ENCODE measurements at regions not wholly inside any gene's neighbourhood (a gene's known extent, or its start where the extent isn't known, plus 50 kb on each side); places are given as distances from the start of the nearest gene placed in this dataset.

- no peaks in the 10 kb centered on the region for H3K36me3 ChIP-seq (ENCODE audit: insufficient read depth, low read length)
- H3F3A ChIP-seq (ENCODE audit: insufficient read depth, low read length), result no peaks in the 10 kb centered on the region
- H3K27me3 ChIP-seq (ENCODE audit: insufficient read depth, low read length), result no peaks in the 10 kb centered on the region
- no peaks in the 10 kb centered on the region for H3K4me1 ChIP-seq (ENCODE audit: insufficient read depth, low read length, severe bottlenecking)
- TF ChIP-seq, protein P1, sequence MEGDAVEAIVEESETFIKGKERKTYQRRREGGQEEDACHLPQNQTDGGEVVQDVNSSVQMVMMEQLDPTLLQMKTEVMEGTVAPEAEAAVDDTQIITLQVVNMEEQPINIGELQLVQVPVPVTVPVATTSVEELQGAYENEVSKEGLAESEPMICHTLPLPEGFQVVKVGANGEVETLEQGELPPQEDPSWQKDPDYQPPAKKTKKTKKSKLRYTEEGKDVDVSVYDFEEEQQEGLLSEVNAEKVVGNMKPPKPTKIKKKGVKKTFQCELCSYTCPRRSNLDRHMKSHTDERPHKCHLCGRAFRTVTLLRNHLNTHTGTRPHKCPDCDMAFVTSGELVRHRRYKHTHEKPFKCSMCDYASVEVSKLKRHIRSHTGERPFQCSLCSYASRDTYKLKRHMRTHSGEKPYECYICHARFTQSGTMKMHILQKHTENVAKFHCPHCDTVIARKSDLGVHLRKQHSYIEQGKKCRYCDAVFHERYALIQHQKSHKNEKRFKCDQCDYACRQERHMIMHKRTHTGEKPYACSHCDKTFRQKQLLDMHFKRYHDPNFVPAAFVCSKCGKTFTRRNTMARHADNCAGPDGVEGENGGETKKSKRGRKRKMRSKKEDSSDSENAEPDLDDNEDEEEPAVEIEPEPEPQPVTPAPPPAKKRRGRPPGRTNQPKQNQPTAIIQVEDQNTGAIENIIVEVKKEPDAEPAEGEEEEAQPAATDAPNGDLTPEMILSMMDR (IDR thresholded peaks at IDR 0.05; ENCODE audit: low read length), result no peak
- TF ChIP-seq EZH2 (IDR thresholded peaks at IDR 0.05; ENCODE audit: borderline replicate concordance, low read length), result no peak
- no peaks in the 10 kb centered on the region for H4K20me1 ChIP-seq (ENCODE audit: insufficient read depth, low read length)
- H3K4me2 ChIP-seq (ENCODE audit: low read length), result no peak overlapping the region
- H2AFZ ChIP-seq (ENCODE audit: low read length), result no peak overlapping the region
- no peaks in the 10 kb centered on the region for H3K79me2 ChIP-seq (ENCODE audit: insufficient read depth, low read length)
- no peaks in the 10 kb centered on the region for H3K9me2 ChIP-seq (ENCODE audit: low read depth, low read length)
- no peaks in the 10 kb centered on the region for H3K9me3 ChIP-seq (ENCODE audit: low read length)
- no peak overlapping the region for H3K9ac ChIP-seq (ENCODE audit: low read length)
- H3K27ac ChIP-seq (ENCODE audit: low read depth, low read length, poor library complexity, severe bottlenecking), result no peak overlapping the region
- no peak overlapping the region for H3K4me3 ChIP-seq (ENCODE audit: low read depth, low read length, poor library complexity, severe bottlenecking)
These were observed 68.2 kb upstream of the STC2 start for GRCh38 chr5:173396311-173396993.

GRCh38 chr5:173395933-173396308, 67.7 kb upstream of the STC2 start:
- TF ChIP-seq EZH2 (IDR thresholded peaks at IDR 0.05; ENCODE audit: borderline replicate concordance, low read length), result no peak
- TF ChIP-seq, protein P1 (IDR thresholded peaks at IDR 0.05; ENCODE audit: low read length), result no peak
- Histone ChIP-seq H3K4me1 (ENCODE audit: insufficient read depth, low read length, severe bottlenecking) (no peaks in the 10 kb centered on the region), H3K9me3 (ENCODE audit: low read length) (no peaks in the 10 kb centered on the region), H3K27me3 (ENCODE audit: insufficient read depth, low read length) (no peaks in the 10 kb centered on the region), H4K20me1 (ENCODE audit: insufficient read depth, low read length) (no peaks in the 10 kb centered on the region), H3K4me2 (ENCODE audit: low read length) (no peak overlapping the region), H2AFZ (ENCODE audit: low read length) (no peak overlapping the region), H3K9me2 (ENCODE audit: low read depth, low read length) (no peaks in the 10 kb centered on the region), H3K36me3 (ENCODE audit: insufficient read depth, low read length) (no peaks in the 10 kb centered on the region), H3K79me2 (ENCODE audit: insufficient read depth, low read length) (no peaks in the 10 kb centered on the region), H3F3A (ENCODE audit: insufficient read depth, low read length) (no peaks in the 10 kb centered on the region), H3K4me3 (ENCODE audit: low read depth, low read length, poor library complexity, severe bottlenecking) (no peak overlapping the region), H3K27ac (ENCODE audit: low read depth, low read length, poor library complexity, severe bottlenecking) (no peak overlapping the region), H3K9ac (ENCODE audit: low read length) (no peak overlapping the region)

DNA sequence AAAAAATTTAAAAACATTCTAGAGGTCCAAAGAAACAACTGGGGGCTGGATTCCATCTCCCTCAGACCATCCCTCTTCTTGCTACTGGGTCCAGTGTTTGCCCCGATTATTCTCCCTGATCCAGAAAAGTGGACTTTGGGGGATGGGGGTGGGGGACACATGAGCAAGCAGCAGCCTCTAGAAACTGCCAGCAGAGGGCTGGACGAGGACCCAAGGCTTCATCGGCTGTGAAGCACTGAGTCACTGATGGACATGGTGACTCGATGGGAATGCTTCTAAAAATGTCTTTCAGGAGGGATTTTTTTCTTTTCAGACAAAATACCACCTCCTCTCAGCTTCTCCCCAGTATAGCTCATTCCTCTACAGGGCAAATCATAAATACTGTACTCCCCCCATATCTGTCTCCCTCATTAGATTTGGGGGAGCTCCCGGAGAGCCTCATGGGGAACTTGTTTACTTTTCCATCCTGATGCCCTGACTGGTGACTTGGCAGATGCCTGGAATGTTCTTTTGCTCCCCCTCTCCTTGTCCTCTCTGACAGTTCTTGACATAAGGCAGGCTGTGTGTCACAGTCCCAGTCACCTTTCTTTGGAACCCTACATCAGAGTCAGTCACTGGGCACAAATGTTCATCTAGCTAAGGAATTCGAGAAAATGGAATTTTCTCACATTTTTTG, 67.2 kb upstream of the STC2 start:
- H4K20me1 ChIP-seq (ENCODE audit: insufficient read depth, low read length), result no peaks in the 10 kb centered on the region
- no peak overlapping the region for H3K4me2 ChIP-seq (ENCODE audit: low read length)
- no peaks in the 10 kb centered on the region for H3K4me1 ChIP-seq (ENCODE audit: insufficient read depth, low read length, severe bottlenecking)
- TF ChIP-seq EZH2 (IDR thresholded peaks at IDR 0.05; ENCODE audit: borderline replicate concordance, low read length), result no peak
- H2AFZ ChIP-seq (ENCODE audit: low read length), result no peak overlapping the region
- H3F3A ChIP-seq (ENCODE audit: insufficient read depth, low read length), result no peaks in the 10 kb centered on the region
- H3K9ac ChIP-seq (ENCODE audit: low read length), result no peak overlapping the region
- H3K4me3 ChIP-seq (ENCODE audit: low read depth, low read length, poor library complexity, severe bottlenecking), result no peak overlapping the region
- no peaks in the 10 kb centered on the region for H3K36me3 ChIP-seq (ENCODE audit: insufficient read depth, low read length)
- H3K27ac ChIP-seq (ENCODE audit: low read depth, low read length, poor library complexity, severe bottlenecking), result no peak overlapping the region
- no peaks in the 10 kb centered on the region for H3K9me2 ChIP-seq (ENCODE audit: low read depth, low read length)
- H3K79me2 ChIP-seq (ENCODE audit: insufficient read depth, low read length), result no peaks in the 10 kb centered on the region
- H3K27me3 ChIP-seq (ENCODE audit: insufficient read depth, low read length), result no peaks in the 10 kb centered on the region
- H3K9me3 ChIP-seq (ENCODE audit: low read length), result no peaks in the 10 kb centered on the region

All from OCI-LY1 (cell line).